H1 (cell line): ENCODE measurements at regions not wholly inside any gene's neighbourhood (a gene's known extent, or its start where the extent isn't known, plus 50 kb on each side); places are given as distances from the start of the nearest gene placed in this dataset.
A peak's percentile ranks its signal among the peaks of the same experiment; 100 is the strongest.

Source experiments
- CTCF ChIA-PET: fragments of 300-600 bp; sonication (Branson Sonifier 250); formaldehyde crosslinking; loops from one replicate; lab custom pipeline; 2021; ENCODE audit not compliant: partially characterized antibody; lab: Charles Lee
- POLR2A ChIA-PET: fragments of 300-600 bp; sonication (Branson Sonifier 250); formaldehyde crosslinking; loops from one replicate; lab custom pipeline; 2021; ENCODE audit warnings: inconsistent platforms; ENCODE audit not compliant: partially characterized antibody; lab: Charles Lee
- DNase-seq, 2 experiments: peaks; one replicate each; pipeline versions ENCODE4 v3.0.0 to v3.0.0-alpha.2; 2010 to 2022; ENCODE audit warnings: low spot score in 2 of 2, low read depth in 1 of 2, mixed read lengths in 1 of 2
- FAIRE-seq: peaks from 2 replicates; lab custom pipeline; 2011; peaks lifted over from hg19 to GRCh38; lab: Jason Lieb, UNC
- H2AFZ ChIP-seq: 2 replicates; pipeline ENCODE4 v1.8.1; 2012; ENCODE audit warnings: low read length, inconsistent platforms
- H2AK5ac ChIP-seq: 2 replicates; pipeline ENCODE4 v1.6.1; 2013; ENCODE audit warnings: low read depth, low read length
- H2BK120ac ChIP-seq: replicated peaks from 2 replicates; pipeline ENCODE3; 2013; ENCODE audit warnings: low read depth, low read length, inconsistent platforms
- H2BK12ac ChIP-seq: 2 replicates; pipeline ENCODE4 v1.6.1; 2013; ENCODE audit warnings: low read depth, low read length
- H2BK15ac ChIP-seq: 2 replicates; pipeline ENCODE4 v1.6.1; 2013; ENCODE audit warnings: low read length
- H2BK20ac ChIP-seq: 2 replicates; pipeline ENCODE4 v1.6.1; 2013; ENCODE audit warnings: low read length
- H2BK5ac ChIP-seq: 2 replicates; pipeline ENCODE4 v1.6.1; 2013; ENCODE audit warnings: low read depth, low read length
- H3K14ac ChIP-seq: 2 replicates; pipeline ENCODE4 v1.6.1; 2013; ENCODE audit warnings: inconsistent platforms; ENCODE audit not compliant: insufficient read length
- H3K18ac ChIP-seq: 2 replicates; pipeline ENCODE4 v1.6.1; 2013; ENCODE audit warnings: low read length; ENCODE audit errors: extremely low read depth
- H3K23ac ChIP-seq: 2 replicates; pipeline ENCODE4 v1.6.1; 2013; ENCODE audit warnings: inconsistent platforms; ENCODE audit not compliant: insufficient read length
- H3K23me2 ChIP-seq: 2 replicates; pipeline ENCODE4 v1.6.1; 2013; ENCODE audit warnings: low read depth, low read length
- H3K27ac ChIP-seq: 2 replicates; pipeline ENCODE4 v1.6.1; 2011; ENCODE audit warnings: low read depth, low read length, inconsistent platforms
- H3K27me3 ChIP-seq, 4 experiments: replicated peaks in 1 of 4; 1 replicate in 1 of 4; 2 replicates in 3 of 4; pipeline versions ENCODE4 v1.6.1 to v1.8.1; 2011 to 2013; ENCODE audit warnings: low read length in 3 of 4, mild to moderate bottlenecking in 3 of 4, inconsistent platforms in 2 of 4, mixed read lengths in 2 of 4, moderate library complexity in 1 of 4; ENCODE audit not compliant: control insufficient read depth in 3 of 4, insufficient read depth in 3 of 4; ENCODE audit errors: extremely low read depth in 1 of 4
- H3K36me3 ChIP-seq, 4 experiments: 2 replicates each; pipeline versions ENCODE4 v1.6.1 to v1.8.1; 2011 to 2013; ENCODE audit warnings: mild to moderate bottlenecking in 4 of 4, low read length in 3 of 4, moderate library complexity in 2 of 4, control low read depth in 1 of 4, inconsistent platforms in 1 of 4; ENCODE audit not compliant: insufficient read depth in 4 of 4, control insufficient read depth in 2 of 4
- H3K4ac ChIP-seq: replicated peaks from 2 replicates; pipeline ENCODE3; 2013; ENCODE audit warnings: low read length, low read depth, mixed read lengths, inconsistent platforms; ENCODE audit not compliant: insufficient read length
- H3K4me1 ChIP-seq, 4 experiments: replicated peaks in 1 of 4; 1 replicate in 1 of 4; 2 replicates in 3 of 4; pipeline versions ENCODE4 v1.6.1 to v1.8.1; 2011 to 2013; ENCODE audit warnings: low read length in 3 of 4, inconsistent platforms in 2 of 4, mixed read lengths in 1 of 4; ENCODE audit not compliant: insufficient read depth in 4 of 4, control insufficient read depth in 3 of 4
- H3K4me2 ChIP-seq, 2 experiments: 2 replicates each; pipeline versions ENCODE4 v1.6.1 to v1.8.1; 2011 to 2013; ENCODE audit warnings: low read depth in 2 of 2, low read length in 2 of 2, control low read depth in 1 of 2, inconsistent platforms in 1 of 2, mild to moderate bottlenecking in 1 of 2; ENCODE audit not compliant: insufficient read depth in 1 of 2
- H3K4me3 ChIP-seq, 4 experiments: fragments of 200-600, 300-600 bp in 1 of 4; sonication (generic), shearing (Covaris generic), sonication (Bioruptor Twin) in 1 of 4; 2 replicates each; pipeline versions ENCODE4 v1.5.1 to v1.8.1; 2011 to 2016; ENCODE audit warnings: low read length in 4 of 4, low read depth in 3 of 4, control low read depth in 2 of 4, inconsistent platforms in 2 of 4, mild to moderate bottlenecking in 2 of 4, mixed read lengths in 1 of 4, moderate library complexity in 1 of 4; ENCODE audit not compliant: insufficient read depth in 2 of 4; ENCODE audit errors: extremely low read depth in 1 of 4
- H3K56ac ChIP-seq: replicated peaks from 2 replicates; pipeline ENCODE3; 2013; ENCODE audit warnings: low read depth, mild to moderate bottlenecking, mixed read lengths, low read length, inconsistent platforms; ENCODE audit not compliant: insufficient read length
- H3K79me1 ChIP-seq: 2 replicates; pipeline ENCODE4 v1.6.1; 2013; ENCODE audit warnings: low read depth, low read length, control low read depth
- H3K79me2 ChIP-seq, 2 experiments: 2 replicates each; pipeline versions ENCODE4 v1.6.1 to v1.8.1; 2012 to 2013; ENCODE audit warnings: low read length in 2 of 2, mild to moderate bottlenecking in 2 of 2, inconsistent platforms in 1 of 2; ENCODE audit not compliant: insufficient read depth in 2 of 2, control insufficient read depth in 1 of 2
- H3K9ac ChIP-seq, 4 experiments: replicated peaks in 1 of 4; 1 replicate in 1 of 4; 2 replicates in 3 of 4; pipeline versions ENCODE4 v1.6.1 to v1.8.1; 2011 to 2013; ENCODE audit warnings: low read depth in 3 of 4, low read length in 3 of 4, control low read depth in 2 of 4, mild to moderate bottlenecking in 2 of 4, moderate library complexity in 2 of 4, inconsistent platforms in 1 of 4; ENCODE audit errors: extremely low read depth in 1 of 4
- H3K9me3 ChIP-seq, 2 experiments: 2 replicates each; pipeline versions ENCODE4 v1.6.1 to v1.8.1; 2012 to 2013; ENCODE audit warnings: mild to moderate bottlenecking in 2 of 2, moderate library complexity in 2 of 2, control low read depth in 1 of 2, inconsistent platforms in 1 of 2, low read depth in 1 of 2, low read length in 1 of 2, mixed read lengths in 1 of 2; ENCODE audit not compliant: insufficient read depth in 2 of 2
- H4K20me1 ChIP-seq, 2 experiments: replicated peaks in 1 of 2; 2 replicates each; pipeline versions ENCODE3 to v1.8.1; 2011 to 2013; ENCODE audit warnings: inconsistent platforms in 2 of 2, low read length in 2 of 2, mild to moderate bottlenecking in 1 of 2; ENCODE audit not compliant: insufficient read depth in 2 of 2, control insufficient read depth in 1 of 2
- H4K5ac ChIP-seq: 2 replicates; pipeline ENCODE4 v1.6.1; 2013; ENCODE audit warnings: low read length, low read depth, mixed read lengths, inconsistent platforms; ENCODE audit not compliant: insufficient read length
- H4K8ac ChIP-seq: 2 replicates; pipeline ENCODE4 v1.8.0; 2013; ENCODE audit warnings: mild to moderate bottlenecking, moderate library complexity, low read length, inconsistent platforms; ENCODE audit not compliant: insufficient read depth; ENCODE audit errors: extremely low read depth
- H4K91ac ChIP-seq: replicated peaks from 2 replicates; pipeline ENCODE3; 2013; ENCODE audit warnings: low read length, mixed read lengths, inconsistent platforms; ENCODE audit not compliant: insufficient read length
- FOSL1 ChIP-seq: IDR thresholded peaks from 2 replicates; pipeline ENCODE4 v1.6.1; 2011; ENCODE audit warnings: mild to moderate bottlenecking, low read depth, low read length, moderate library complexity; ENCODE audit not compliant: insufficient read depth
- MAFK ChIP-seq: IDR thresholded peaks from 2 replicates; pipeline ENCODE4 v1.6.1; 2012; ENCODE audit warnings: low read depth, mild to moderate bottlenecking, improper control_type of control experiment, low read length
- NANOG ChIP-seq: IDR thresholded peaks from 2 replicates; pipeline ENCODE4 v1.6.1; 2011; ENCODE audit warnings: low read length, low read depth, mild to moderate bottlenecking, inconsistent platforms; ENCODE audit not compliant: insufficient read depth, poor library complexity, severe bottlenecking
- RBBP5 ChIP-seq: IDR thresholded peaks from 2 replicates; pipeline ENCODE4 v1.7.1; 2012; ENCODE audit warnings: low read depth, mild to moderate bottlenecking, inconsistent platforms, low read length, moderate library complexity, borderline replicate concordance
- RXRA ChIP-seq: IDR thresholded peaks from 2 replicates; pipeline ENCODE4 v1.6.1; 2011; ENCODE audit warnings: low read depth, mild to moderate bottlenecking, low read length, moderate library complexity; ENCODE audit not compliant: insufficient read depth
- SIRT6 ChIP-seq: IDR thresholded peaks from one replicate; pipeline ENCODE4 v1.7.1; 2012; ENCODE audit warnings: low read length, inconsistent platforms
- SRF ChIP-seq: IDR thresholded peaks from 2 replicates; pipeline ENCODE4 v1.6.1; 2011; ENCODE audit warnings: mild to moderate bottlenecking, low read depth, low read length, moderate library complexity
- TBP ChIP-seq: IDR thresholded peaks from 2 replicates; pipeline ENCODE4 v1.6.1; 2011; ENCODE audit warnings: low read depth, low read length, improper control_type of control experiment
- TCF12 ChIP-seq: IDR thresholded peaks from 2 replicates; pipeline ENCODE4 v1.6.1; 2011; ENCODE audit warnings: low read depth, mild to moderate bottlenecking, low read length
- TEAD4 ChIP-seq: IDR thresholded peaks from 2 replicates; pipeline ENCODE4 v1.6.1; 2012; ENCODE audit warnings: low read depth, low read length, inconsistent platforms, mixed read lengths
- USF2 ChIP-seq: IDR thresholded peaks from 2 replicates; pipeline ENCODE4 v1.6.1; 2011; ENCODE audit warnings: low read length, improper control_type of control experiment
- YY1 ChIP-seq: IDR thresholded peaks from 2 replicates; pipeline ENCODE4 v1.6.1; 2011; ENCODE audit warnings: low read depth, mild to moderate bottlenecking, low read length
- WGBS, 2 experiments: shearing (Covaris generic) in 1 of 2; methylation state at CpG; one replicate each; pipeline versions ENCODE4 v1.1.6 to v1.1.7; 2013 to 2015; ENCODE audit warnings: low lambda C conversion rate in 2 of 2, mixed read lengths in 2 of 2, inconsistent platforms in 1 of 2, low coverage in 1 of 2, missing lambda C conversion rate in 1 of 2; ENCODE audit not compliant: insufficient replicate concordance in 2 of 2, insufficient coverage in 1 of 2, insufficient read length in 1 of 2; ENCODE audit errors: extremely low coverage in 1 of 2, missing lambda C conversion rate in 1 of 2; 5-methylcytosine and 5-hydroxymethylcytosine counted together

GRCh38 chr1:29646161-29646775 is 409.9 kb downstream of the PTPRU start:
- no peak overlapping the region for H3K18ac ChIP-seq
- no peak overlapping the region for H2BK120ac ChIP-seq
- H3K9ac ChIP-seq = no peak overlapping the region
- WGBS, 2 experiments = 97% methylated on average over 6 of the region's 7 CpGs; no CpG with 5 or more reads in 1 of the 2 experiments
- H3K23ac ChIP-seq = no peak overlapping the region
- no peaks in the 10 kb centered on the region for H3K23me2 ChIP-seq
- no peak overlapping the region for H4K5ac ChIP-seq
- no peak overlapping the region for H3K4me3 ChIP-seq
- H2BK12ac ChIP-seq = no peak overlapping the region
- H3K79me1 ChIP-seq = no peaks in the 10 kb centered on the region
- no peak overlapping the region for H3K4ac ChIP-seq
- H3K36me3 ChIP-seq = no peaks in the 10 kb centered on the region
- H3K4me1 ChIP-seq = no peaks in the 10 kb centered on the region
- POLR2A ChIA-PET = no interaction called here
- H2AFZ ChIP-seq = no peak overlapping the region
- no peaks in the 10 kb centered on the region for H3K9me3 ChIP-seq
- H3K79me2 ChIP-seq = no peaks in the 10 kb centered on the region
- no peak overlapping the region for H2BK15ac ChIP-seq
- no peak overlapping the region for H2BK20ac ChIP-seq
- no peaks in the 10 kb centered on the region for H4K20me1 ChIP-seq
- CTCF ChIA-PET = interaction anchor here (0.9 to 2.8 kb wide), 3 partner anchors 10 to 314 kb away, joined by 3 to 17 read pairs (median 4); no protein-coding TSS in a partner anchor
- H3K56ac ChIP-seq = no peak overlapping the region
- no peak overlapping the region for H3K27ac ChIP-seq
- DNase-seq (peak in 1 of 2 experiments; percentile 23), FAIRE-seq (no peak)
- no peak overlapping the region for H2BK5ac ChIP-seq
- H3K14ac ChIP-seq = no peak overlapping the region
- H3K4me2 ChIP-seq = no peak overlapping the region
- H4K8ac ChIP-seq = peak overlapping the region; percentile 58; the same call in 1 of the 2 replicates
- H3K27me3 ChIP-seq = no peaks in the 10 kb centered on the region
- H2AK5ac ChIP-seq = no peak overlapping the region
- H4K91ac ChIP-seq = no peak overlapping the region
- TF ChIP-seq SIRT6 = no peak
- no peak for TF ChIP-seq RBBP5
- no peak for TF ChIP-seq SRF
- no peak for TF ChIP-seq YY1
- TF ChIP-seq TEAD4 = no peak
- no peak for TF ChIP-seq TBP
- TF ChIP-seq RXRA = no peak
- no peak for TF ChIP-seq FOSL1
- TF ChIP-seq TCF12 = no peak
- TF ChIP-seq MAFK = no peak
- no peak for TF ChIP-seq NANOG
- no peak for TF ChIP-seq USF2
